ENCODE measurements at regions not wholly inside any gene's neighbourhood (a gene's known extent, or its start where the extent isn't known, plus 50 kb on each side); places are given as distances from the start of the nearest gene placed in this dataset.

GRCh38 chrX:42540146-42540545, 237.8 kb downstream of the PPP1R2C start:
- Mint-ChIP-seq H3K36me3 (no peaks in the 10 kb centered on the region), H3K27ac (no peak overlapping the region), H3K27me3 (ENCODE audit: insufficient read depth, low read depth) (no peaks in the 10 kb centered on the region), H3K4me3 (no peak overlapping the region), H3K4me1 (no peaks in the 10 kb centered on the region), H3K9me3 (peaks cover 4% of the 10 kb centered on the region)
- DNase-seq (ENCODE audit: low spot score), result no peak
- Histone ChIP-seq H3K4me3 (no peak overlapping the region), H4K20me1 (ENCODE audit: low read depth) (no peaks in the 10 kb centered on the region), H3K79me2 (ENCODE audit: low read depth) (no peaks in the 10 kb centered on the region), H3K9ac (no peak overlapping the region), H3F3A (ENCODE audit: low read depth) (no peaks in the 10 kb centered on the region), H3K4me2 (no peak overlapping the region), H3K9me3 (ENCODE audit: low read depth) (no peaks in the 10 kb centered on the region), H2AFZ (replicated peaks) (no peak overlapping the region), H3K4me1 (peaks cover 7% of the 10 kb centered on the region), H3K27me3 (no peaks in the 10 kb centered on the region), H3K27ac (no peak overlapping the region), H3K36me3 (no peaks in the 10 kb centered on the region)
- TF ChIP-seq, protein P1, sequence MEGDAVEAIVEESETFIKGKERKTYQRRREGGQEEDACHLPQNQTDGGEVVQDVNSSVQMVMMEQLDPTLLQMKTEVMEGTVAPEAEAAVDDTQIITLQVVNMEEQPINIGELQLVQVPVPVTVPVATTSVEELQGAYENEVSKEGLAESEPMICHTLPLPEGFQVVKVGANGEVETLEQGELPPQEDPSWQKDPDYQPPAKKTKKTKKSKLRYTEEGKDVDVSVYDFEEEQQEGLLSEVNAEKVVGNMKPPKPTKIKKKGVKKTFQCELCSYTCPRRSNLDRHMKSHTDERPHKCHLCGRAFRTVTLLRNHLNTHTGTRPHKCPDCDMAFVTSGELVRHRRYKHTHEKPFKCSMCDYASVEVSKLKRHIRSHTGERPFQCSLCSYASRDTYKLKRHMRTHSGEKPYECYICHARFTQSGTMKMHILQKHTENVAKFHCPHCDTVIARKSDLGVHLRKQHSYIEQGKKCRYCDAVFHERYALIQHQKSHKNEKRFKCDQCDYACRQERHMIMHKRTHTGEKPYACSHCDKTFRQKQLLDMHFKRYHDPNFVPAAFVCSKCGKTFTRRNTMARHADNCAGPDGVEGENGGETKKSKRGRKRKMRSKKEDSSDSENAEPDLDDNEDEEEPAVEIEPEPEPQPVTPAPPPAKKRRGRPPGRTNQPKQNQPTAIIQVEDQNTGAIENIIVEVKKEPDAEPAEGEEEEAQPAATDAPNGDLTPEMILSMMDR (IDR thresholded peaks at IDR 0.05), result no peak
- TF ChIP-seq EZH2phosphoT487 (IDR thresholded peaks at IDR 0.05), result no peak
- TF ChIP-seq EZH2 (IDR thresholded peaks at IDR 0.05), result no peak

- TF ChIP-seq EZH2phosphoT487 (IDR thresholded peaks at IDR 0.05) (no peak), EZH2 (IDR thresholded peaks at IDR 0.05) (no peak)
- TF ChIP-seq, protein P1 (IDR thresholded peaks at IDR 0.05), result no peak
- Histone ChIP-seq H3K27me3 (no peaks in the 10 kb centered on the region), H3K27ac (no peak overlapping the region), H3K79me2 (ENCODE audit: low read depth) (no peaks in the 10 kb centered on the region), H3F3A (ENCODE audit: low read depth) (no peaks in the 10 kb centered on the region), H3K4me1 (peaks cover 7% of the 10 kb centered on the region), H2AFZ (replicated peaks) (no peak overlapping the region), H3K4me2 (no peak overlapping the region), H4K20me1 (ENCODE audit: low read depth) (no peaks in the 10 kb centered on the region), H3K4me3 (no peak overlapping the region), H3K9me3 (ENCODE audit: low read depth) (no peaks in the 10 kb centered on the region), H3K9ac (no peak overlapping the region), H3K36me3 (no peaks in the 10 kb centered on the region)
- peaks cover 4% of the 10 kb centered on the region for H3K9me3 Mint-ChIP-seq
- H3K27ac Mint-ChIP-seq, result no peak overlapping the region
- peaks cover 4% of the 10 kb centered on the region for H3K4me1 Mint-ChIP-seq
- no peaks in the 10 kb centered on the region for H3K36me3 Mint-ChIP-seq
- no peak for DNase-seq (ENCODE audit: low spot score)
- no peak overlapping the region for H3K4me3 Mint-ChIP-seq
- peaks cover 2% of the 10 kb centered on the region for H3K27me3 Mint-ChIP-seq (ENCODE audit: insufficient read depth, low read depth)
These were observed 239.6 kb downstream of the PPP1R2C start for GRCh38 chrX:42538405-42538804.

DNA sequence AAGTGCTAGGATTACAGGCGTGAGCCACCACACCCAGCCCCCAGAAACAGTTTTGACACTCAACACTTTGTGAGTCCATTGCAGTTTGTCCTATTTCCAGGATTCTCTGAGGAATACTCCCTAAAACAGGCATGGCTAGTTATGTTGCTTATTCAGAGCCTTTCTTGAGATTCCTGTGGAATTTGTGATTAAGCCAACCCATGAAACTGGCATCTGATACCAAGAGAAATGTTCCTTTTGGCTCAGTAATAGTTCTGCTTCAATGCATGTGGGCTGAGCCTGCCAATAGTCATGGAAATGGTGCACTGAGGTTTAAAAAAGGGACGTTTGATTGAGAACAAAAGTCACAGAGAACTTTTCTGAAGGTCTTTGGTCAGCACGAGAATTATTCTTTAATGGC, 241.7 kb downstream of the PPP1R2C start:
- Histone ChIP-seq H3K4me3 (no peak overlapping the region), H3K27me3 (no peaks in the 10 kb centered on the region), H3K79me2 (ENCODE audit: low read depth) (no peaks in the 10 kb centered on the region), H3K27ac (no peak overlapping the region), H3K9ac (no peak overlapping the region), H3K4me1 (no peaks in the 10 kb centered on the region), H4K20me1 (ENCODE audit: low read depth) (no peaks in the 10 kb centered on the region), H3K9me3 (ENCODE audit: low read depth) (no peaks in the 10 kb centered on the region), H3K4me2 (no peak overlapping the region), H3F3A (ENCODE audit: low read depth) (no peaks in the 10 kb centered on the region), H2AFZ (replicated peaks) (peak overlapping the region; percentile 9), H3K36me3 (no peaks in the 10 kb centered on the region)
- no peak for DNase-seq (ENCODE audit: low spot score)
- Mint-ChIP-seq H3K36me3 (no peaks in the 10 kb centered on the region), H3K27ac (no peak overlapping the region), H3K9me3 (peaks cover 2% of the 10 kb centered on the region), H3K4me3 (no peak overlapping the region), H3K4me1 (peaks cover 4% of the 10 kb centered on the region), H3K27me3 (ENCODE audit: insufficient read depth, low read depth) (peaks cover 2% of the 10 kb centered on the region)
- no peak for TF ChIP-seq EZH2phosphoT487 (IDR thresholded peaks at IDR 0.05)
- no peak for TF ChIP-seq EZH2 (IDR thresholded peaks at IDR 0.05)
- TF ChIP-seq, protein P1 (IDR thresholded peaks at IDR 0.05), result no peak
